Activated CD4-positive, alpha-beta T cell treated with anti-CD3 and anti-CD28 coated beads, Interleukin-2, amount 50 U/mL, for 24 hours (primary cell): ENCODE measurements at regions not wholly inside any gene's neighbourhood (a gene's known extent, or its start where the extent isn't known, plus 50 kb on each side); places are given as distances from the start of the nearest gene placed in this dataset.

Source experiments
- DNase-seq, 2 donors: peaks; one replicate each; pipeline ENCODE4 v3.0.0-alpha.2; 2020; ENCODE audit warnings: low read depth in 1 of 2, low spot score in 1 of 2

DNA sequence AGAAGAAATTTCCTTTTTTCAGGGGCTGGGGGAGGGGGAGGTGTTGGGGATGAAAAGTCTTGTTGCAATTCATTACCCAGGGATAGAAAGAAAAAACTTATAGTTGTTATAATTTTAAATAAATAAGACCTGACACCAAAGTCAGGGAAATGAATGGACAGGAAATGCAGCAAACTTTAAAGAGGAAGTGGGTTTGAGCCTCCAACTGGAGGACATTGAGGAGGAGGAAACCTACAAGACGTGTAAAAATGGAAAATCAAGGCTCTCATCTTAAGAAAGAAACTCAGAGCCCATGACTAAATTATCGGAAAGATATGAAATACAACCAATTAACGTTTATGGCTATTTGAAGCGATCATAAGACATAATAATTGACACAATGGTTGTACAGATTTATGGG is 54.4 kb downstream of the NIBAN1 start:
- DNase-seq: no peak

DNA sequence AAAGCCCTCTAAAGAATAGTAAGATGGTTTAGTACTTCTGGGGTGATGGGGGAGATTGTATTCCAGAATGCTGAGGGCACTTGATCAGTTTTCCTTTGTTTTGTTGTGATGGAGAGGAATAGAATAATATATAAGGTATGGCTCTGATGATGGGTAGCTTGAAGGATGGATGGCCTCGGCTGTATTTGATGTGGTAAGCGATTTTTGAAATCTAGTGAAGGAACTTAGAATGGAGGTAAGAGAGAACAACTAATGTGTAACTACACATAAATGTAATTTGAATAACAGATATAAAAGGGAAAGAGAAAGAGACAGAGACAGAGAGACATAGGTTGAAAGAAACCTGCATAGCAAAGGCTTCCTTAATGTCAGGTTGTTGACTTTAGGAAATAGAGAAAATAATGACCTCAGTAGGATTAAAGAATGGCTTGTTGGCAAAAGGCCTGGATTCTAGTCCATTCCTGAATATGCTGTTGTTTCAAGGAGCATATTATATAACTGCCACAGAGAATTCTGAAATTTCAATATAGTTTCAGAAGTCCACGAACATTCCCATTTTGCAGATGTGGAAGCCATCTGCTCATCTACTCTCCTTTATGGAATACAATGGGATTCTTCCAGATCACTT is 58.7 kb downstream of the NIBAN1 start:
- DNase-seq: no peak

DNA sequence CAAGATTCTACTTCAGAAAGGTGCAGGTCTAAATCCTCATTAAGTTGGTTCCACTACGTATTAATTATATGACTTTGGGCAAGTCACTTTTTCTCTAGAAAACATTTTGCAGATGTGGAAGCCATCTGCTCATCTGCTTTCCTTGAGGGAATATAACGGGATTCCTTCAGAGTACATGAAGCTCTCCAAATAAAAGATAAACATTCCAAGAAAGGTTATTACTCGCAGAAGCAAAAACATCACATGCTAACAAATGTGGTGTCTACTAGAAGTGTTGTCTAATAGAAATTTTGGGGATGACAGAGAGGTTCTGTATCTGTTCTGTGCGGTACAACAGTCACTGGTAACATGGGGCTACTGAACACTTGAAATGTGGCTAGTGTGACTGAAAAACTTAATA is 60.2 kb downstream of the NIBAN1 start:
- no peak for DNase-seq

DNA sequence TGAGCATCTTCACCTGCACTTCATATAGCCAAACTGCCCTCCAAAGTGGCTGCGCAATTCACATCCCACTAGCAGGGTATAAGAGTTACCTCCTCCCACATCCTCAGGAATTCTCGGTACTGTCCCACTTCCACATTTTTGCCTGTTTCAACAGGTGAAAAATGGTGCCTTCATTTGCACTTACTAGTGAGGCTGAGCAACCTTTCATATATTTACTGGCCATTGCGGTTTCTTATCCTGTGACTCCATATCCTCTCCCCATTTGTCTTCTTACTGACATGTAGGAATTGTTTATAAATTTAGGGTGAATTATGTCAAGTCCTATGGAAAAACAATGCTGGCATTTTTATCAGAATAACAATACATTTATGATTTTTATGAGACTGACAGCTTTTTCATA is 61.9 kb downstream of the NIBAN1 start:
- DNase-seq: no peak

DNA sequence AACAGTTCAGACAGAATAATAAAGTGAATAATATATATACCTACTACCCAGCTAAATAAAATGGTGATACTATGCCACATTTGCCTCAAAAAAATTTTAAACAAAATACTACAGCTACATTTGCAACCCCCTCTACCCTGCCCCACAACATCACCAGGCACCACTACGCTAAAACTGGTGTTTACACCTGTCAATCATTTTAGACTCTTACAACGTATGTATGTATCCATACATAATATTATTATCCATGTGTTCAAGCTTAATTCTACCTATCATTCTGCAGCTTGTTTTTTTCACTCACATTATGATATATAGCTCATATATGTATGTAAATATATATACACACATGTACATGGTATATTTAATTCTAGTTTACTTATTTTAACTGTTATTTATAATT is 62.5 kb downstream of the NIBAN1 start:
- no peak for DNase-seq

DNA sequence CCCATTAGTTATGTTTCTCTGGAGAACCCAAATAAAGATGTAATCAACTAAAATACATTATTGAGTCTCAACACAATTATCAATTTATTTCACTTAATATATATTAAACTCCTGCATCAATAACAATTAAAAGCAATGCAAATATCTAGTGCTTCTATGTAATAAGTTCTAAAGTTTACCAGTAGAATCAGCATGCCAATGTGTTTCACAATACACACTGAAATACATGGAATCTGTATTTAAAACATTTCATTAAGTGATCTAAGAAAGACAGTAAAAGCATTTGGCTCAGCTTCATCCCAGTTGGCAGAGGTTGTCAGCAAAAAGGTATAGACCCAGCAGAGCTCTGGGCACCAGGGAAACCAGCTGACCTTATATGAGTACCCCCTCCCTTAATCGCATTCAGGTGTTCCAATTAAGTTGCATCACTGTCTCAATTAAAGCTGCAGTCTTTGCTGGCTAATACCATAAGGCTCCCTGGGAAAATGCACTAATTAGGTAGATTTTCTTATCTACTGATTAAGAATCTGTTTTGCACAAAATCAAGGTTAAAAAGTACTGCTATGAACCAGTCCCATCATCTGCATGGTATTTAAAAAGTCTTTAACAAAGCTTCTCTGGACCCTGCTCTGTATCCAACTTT is 63.1 kb downstream of the NIBAN1 start:
- DNase-seq: no peak

DNA sequence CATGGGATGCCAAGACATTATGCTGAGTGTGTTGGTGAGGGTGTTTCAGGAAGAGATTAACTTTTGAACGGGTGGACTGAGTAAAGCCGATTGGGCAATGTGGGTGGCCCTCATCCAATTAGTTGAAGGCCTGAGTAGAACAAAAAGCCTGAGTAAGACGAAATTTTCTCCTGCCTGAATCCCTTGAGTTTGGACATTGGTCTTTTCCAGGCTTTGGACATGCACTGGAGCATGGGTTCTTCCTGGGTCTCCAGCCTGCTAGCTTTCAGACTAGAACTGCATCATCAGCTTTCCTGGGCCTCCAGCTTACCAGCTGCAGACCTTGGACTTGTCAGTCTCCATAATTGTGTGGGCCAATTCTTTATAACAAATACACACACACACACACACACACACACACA is 63.6 kb downstream of the NIBAN1 start:
- DNase-seq: no peak

DNA sequence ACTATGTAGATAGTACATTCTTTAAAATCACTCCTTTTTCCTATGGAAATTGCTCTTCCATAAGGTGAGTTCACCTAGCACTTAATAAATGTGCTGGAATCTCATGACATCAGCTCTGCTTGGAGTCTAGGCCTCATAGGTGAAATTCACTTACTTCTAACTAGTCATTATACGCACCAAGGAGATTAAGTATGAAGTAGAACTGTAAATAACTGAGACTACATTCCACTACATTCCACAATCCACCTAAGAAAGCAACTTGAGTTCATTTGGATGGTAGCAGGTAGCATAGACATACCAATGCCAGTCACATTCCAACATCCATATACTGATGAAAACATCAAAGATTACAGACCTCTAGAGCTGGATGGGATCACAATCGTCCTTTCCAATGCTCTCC is 64.3 kb downstream of the NIBAN1 start:
- no peak for DNase-seq

DNA sequence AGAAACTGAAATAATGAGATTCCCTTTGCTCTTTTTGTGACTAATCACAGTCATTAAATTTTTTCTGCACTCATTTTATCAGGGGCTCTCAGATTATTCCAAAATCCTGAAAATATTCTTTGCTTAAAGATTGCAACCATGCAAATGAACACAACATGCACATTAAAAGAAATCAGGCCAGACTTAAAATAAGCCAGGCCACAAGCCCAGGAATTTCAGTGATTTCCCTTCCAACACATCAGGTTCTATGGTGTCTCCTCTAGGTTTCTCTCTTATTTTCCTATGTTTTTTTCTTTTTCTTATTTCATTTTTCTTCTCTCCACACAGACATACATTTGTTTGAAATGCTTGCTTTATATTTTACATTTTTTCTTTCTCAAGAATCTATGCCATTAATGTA is 65.3 kb downstream of the NIBAN1 start:
- DNase-seq: no peak

DNA sequence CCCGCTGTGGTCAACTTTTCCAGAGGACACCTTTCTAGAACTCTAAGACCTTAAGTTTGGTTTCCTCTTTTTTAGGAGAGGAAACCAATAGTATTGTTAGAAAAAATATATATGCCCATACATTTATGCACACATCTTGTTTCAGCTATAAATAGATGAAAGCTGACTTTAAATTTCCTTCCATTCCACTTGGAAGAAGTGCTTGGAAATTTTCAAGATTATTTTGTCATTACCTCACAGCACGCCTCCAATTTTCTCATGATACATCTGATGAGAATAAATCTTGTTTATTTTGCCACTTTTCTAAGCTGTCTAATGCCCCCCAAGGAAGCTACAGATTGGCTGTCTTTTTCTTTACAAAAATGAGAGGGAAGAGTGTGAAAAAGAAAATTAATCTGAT is 65.8 kb downstream of the NIBAN1 start:
- no peak for DNase-seq

DNA sequence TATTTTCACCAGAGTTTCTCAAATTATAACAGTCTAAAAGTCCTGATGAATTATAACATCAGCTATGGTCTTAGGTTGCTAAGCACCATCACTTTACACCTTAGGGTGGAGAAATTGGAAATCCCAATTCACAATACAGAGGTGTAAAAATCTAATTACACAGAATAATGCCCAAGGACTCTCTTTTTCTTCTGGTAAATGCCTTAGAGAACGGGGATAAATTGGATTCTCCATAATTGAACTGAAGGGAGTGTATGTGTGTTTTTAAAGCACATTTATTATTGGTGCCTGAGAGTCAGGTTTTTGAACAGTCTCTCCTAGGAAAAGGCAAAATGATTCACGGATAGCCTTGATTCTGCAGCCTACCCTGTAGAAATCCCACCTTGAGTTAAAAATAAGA is 66.8 kb downstream of the NIBAN1 start:
- no peak for DNase-seq

DNA sequence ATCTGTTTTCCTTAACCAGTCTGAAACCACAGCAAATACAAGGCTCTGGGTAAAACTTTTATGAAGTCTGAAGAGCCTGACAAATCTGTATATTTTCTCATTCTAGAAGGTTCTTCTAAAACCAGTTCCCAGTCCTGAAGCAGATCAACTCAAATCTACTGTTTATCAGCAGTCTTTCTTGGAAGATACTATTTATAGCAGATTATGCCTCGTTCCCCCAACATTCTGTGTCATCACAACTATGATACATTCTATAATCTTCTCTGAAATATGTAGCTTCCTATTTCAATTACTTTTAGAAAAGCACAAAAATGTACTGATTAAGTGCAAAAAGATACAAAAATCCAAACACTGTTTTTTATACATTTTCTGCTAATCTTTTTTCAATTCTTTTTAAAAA is 67.5 kb downstream of the NIBAN1 start:
- no peak for DNase-seq

DNA sequence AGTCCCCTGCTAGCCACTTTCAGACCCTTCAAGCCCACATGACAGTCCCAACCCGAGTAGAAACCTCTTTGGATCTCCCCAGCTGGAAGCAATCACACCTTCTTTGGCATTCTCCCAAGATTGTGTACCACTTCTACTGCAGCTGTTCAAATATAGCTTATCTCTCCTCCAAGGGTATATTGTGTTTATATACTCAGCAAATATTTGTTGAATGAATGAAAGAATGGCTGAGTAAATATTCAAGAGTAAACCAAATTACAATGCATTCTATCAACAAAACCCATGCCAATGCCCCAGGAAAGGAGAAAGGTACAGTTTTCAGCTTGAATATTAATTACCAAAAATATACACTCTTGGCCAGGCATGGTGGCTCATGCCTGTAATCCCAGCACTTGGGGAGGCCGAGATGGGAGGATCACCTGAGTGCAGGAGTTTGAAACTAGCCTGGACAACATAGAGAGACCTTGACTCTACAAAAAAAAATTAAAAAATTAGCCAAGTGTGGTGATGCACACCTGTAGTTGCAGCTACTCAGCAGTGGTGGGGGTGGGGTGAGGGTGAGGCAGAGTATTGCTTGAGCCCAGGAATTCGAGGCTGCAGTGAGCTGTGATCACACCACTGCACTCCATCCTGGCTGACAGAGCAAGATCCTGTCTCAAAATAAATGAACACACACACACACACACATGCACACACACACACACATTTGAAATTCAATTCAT is 68.5 kb downstream of the NIBAN1 start:
- DNase-seq: no peak

DNA sequence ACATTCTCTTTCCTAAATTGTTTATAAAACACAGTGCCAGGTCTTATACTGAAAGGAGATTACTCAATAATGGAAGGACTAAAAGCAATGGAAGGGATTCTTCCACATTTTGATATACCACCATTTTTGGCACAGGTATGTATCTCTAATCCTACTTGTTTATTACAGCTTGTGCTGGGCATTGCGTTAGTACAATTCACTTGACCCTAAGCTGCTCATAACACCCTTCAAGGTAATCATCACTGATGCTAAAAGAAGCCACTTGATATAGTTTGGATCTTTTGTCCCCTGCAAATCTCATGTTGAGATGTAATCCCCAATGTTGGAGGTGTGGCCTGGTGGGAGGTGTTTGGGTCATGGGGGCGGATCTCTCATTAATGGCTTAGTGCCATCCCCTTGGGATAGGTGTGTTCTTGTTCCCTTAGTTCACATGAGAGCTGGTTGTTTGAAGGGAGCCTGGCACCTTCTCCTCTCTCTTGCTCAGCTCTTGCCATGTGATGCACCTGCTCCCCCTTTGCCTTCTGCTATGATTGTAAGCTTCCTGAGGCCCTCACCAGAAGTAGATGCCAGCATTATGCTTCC is 71.1 kb downstream of the NIBAN1 start:
- no peak for DNase-seq

DNA sequence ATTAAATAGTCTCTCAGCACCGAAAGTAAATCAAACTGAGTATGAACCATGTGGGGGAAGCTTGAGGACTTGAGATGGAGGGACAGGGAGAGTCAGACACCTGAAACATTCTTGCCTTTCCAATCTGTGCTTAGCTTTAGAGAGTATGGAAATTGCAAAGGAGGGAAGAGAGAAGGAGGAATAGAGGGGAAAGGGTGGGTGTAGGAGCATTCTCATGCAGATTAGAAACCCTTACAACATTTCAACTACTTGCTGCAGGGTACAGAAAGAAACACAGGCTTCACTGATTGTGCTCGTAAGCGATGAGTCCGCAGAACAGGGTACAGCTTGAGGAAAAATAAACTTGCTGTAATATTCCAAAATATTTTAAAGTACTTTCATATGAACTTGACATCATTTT is 73.8 kb downstream of the NIBAN1 start:
- no peak for DNase-seq

DNA sequence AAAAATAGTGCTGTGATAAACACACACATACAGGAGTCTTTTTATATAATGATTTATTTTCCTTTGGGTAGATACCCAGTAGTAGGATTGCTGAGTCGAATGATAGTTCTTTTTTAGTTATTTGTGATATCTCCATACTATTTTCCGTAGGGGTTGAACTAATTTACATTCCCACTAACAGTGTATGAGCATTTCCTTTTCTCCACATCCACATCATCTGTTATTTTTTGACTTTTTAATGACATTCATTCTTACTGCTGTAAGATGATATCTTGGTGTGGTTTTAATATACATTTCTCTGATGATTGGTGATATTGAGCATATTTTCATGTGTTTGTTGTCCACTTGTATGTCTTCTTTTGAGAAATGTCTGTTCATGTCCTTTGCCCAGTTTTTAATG is 78.3 kb downstream of the NIBAN1 start:
- DNase-seq: no peak

DNA sequence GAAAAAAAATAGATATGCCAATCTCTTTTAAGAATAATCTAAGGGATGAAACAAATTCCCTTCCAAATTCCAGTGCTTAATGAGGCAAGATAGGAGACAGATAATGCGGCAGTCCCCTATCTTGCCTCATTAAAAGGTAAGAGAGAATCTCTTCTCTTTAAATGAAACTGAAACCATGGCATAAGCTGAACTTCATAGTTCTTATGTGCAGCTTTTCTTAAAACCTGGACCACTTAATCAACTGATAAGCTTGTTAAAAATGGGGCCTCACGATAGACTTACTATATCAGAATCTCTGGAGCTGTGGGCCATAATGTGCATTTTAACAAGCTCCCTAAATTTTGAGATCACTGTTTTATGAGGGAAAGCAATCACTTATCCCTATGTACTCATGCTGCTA is 79.2 kb downstream of the NIBAN1 start:
- no peak for DNase-seq

DNA sequence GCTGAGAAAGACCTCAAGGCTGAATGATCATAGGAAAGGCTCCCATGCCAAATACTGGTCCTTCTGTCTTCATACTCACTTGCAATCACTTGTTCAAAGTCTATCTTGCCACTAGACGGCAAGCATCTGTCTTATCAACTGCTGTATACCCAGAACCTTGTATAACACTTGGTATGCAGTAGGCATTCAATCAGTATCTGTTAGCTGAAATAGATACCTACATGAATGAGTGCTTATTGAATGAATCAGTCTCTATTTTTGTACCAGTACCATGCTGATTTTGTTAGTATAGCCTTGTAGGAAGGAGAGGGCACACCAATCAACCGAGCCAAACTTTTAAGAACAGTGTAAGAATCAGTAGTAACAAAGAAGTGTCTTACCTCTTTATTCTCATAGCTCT is 80.6 kb downstream of the NIBAN1 start:
- DNase-seq: no peak

DNA sequence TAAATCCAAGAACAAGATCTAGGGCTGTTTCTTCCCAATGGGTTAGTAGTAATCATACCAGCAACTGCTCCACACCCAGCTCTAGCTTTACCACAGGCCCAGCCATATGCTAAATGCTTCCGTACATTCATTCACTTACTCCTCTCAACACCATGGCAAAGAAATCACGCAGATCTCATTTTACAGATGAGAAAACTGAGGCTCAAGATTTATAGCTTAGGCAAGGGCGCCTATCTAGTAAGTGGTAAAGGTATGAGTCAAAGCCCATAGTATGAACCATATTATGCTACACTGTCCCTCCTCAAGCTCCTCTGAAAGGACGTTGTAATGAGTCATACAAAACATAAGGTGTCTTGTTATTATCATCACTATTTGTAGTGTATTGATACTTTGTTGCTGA is 82.2 kb downstream of the NIBAN1 start:
- DNase-seq: no peak

DNA sequence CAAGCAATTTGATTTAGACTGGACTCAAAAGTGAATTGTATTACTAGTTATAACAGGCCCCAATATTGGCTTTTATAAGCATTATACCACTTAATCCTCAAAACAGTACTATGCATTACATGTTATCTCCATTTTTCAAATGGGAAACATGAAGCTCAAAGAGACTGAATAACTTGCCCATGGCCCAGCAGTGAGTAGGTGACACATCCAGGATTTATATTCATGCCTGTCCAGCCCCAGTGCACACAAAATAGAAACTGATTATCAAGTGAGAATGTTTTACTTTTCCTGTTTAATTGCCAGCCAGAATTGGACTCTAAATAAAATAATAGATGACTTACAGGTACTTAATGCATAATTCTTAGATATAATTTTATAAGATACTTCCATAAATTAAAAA is 82.9 kb downstream of the NIBAN1 start:
- DNase-seq: no peak

DNA sequence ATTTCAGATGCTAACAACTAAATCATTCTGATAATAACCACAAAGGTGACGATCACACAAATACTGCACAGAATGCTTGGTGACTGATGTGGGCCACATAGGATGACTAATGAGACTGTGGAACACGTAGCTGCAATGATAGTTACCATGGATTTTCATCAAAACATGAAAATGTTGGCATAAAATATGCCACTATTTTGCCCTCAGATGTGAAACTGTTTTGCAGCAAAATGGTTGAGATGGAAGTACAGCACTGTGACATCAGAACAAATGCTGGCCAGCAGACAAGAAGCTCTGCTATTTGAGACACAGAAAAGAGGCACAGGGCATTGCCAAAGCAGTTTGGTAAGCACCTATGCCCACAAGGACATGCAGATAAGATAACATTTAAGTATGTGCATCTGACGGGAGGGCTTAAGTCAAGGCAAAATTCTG is 83.8 kb downstream of the NIBAN1 start:
- peak in 1 of 2 donors; percentile 24 for DNase-seq

DNA sequence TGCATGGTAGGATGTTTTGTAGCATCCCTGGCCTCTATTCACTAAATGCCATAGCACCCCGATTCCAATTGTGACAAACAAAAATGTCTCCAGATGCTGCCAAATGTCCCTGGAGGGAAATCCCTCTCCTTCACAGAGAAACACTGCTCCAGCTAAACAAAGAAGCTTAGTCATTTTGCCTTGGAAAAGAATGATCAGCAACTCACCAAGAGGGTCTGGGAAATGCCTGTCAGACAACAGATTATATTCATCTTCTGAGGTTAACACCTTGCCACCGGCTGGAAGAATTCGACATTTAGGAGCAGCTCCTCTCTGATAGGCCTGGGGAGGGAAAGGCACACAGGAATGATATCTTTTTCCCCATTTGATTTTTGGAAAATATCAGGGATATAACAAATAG is 84.4 kb downstream of the NIBAN1 start:
- DNase-seq: no peak
